NCI-H2029 (cell line): ENCODE measurements at regions not wholly inside any gene's neighbourhood (a gene's known extent, or its start where the extent isn't known, plus 50 kb on each side); places are given as distances from the start of the nearest gene placed in this dataset.
A peak's percentile ranks its signal among the peaks of the same experiment; 100 is the strongest.
"Not testable (repeated sequence)": the region's sequence is repeated elsewhere in the genome, so short reads cannot be mapped to it uniquely, and the experiment has no call there.

ENCODE experiments used
- DNase-seq: peaks from one replicate; lab custom pipeline; 2025; lab: John Stamatoyannopoulos, UW

DNA sequence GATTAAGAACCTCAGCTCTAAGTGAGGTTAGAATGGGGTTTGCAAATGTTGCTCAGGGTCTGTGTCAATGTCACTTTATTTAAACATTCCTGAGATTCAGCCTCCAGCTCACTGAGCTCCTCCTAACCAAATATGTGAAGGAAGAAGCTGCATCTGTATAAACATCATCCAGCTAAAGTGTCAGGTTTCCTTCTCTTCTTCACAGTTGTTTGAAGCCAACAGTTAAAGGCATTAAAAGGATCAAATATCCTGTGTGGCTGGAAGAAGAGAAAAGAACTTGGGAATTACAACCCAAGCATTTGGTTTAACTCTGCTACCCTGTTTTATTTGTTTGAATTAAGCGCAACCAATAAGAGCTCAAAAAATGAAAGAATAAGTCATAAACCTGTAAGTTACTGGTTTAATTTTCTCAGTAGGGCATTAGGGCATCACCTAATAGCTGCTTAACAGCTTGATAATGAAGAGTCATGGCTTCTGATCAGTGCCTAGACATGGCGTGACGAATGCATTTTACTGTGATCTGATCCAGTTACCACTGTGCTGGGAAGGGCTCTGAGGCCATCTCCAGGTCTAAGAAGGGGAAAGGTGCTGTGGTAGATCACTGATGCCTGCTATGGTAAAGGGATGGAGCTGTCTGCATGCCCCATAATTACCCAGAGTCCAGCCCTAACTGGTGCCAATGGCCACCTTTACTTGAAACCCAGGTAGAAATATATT lies 165.7 kb upstream of the TSC22D2 start:
- no peak for DNase-seq

GRCh38 chr3:150240891-150241290 lies 167.2 kb upstream of the TSC22D2 start:
- no peak for DNase-seq

- DNase-seq: no peak
Observed at GRCh38 chr3:150239766-150240165, 168.3 kb upstream of the TSC22D2 start.

GRCh38 chr3:150238995-150239619 lies 169.0 kb upstream of the TSC22D2 start:
- DNase-seq: peak; percentile 46

GRCh38 chr3:150238048-150238802 lies 169.9 kb upstream of the TSC22D2 start:
- no peak for DNase-seq

DNA sequence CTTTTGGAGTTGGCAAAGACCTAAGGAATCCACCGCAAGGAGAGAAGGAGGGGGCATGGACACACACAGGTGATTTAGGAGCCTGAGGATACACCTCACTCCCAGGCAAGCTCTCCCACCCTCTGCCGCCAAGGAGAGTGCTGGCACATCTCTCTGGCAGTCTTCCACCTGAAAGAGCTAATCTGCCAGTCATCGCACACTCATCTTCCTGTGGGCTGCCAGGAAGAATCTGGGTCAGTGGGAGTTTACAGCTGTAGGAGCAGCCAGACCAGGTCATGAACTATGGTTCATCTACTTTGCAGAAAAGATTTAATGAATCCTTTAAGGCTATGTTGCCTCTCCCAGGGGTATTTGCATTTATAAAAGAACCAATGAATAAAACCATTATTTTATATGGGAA lies 170.6 kb upstream of the TSC22D2 start:
- peak; percentile 65 for DNase-seq

GRCh38 chr3:150236316-150237082 lies 171.6 kb upstream of the TSC22D2 start:
- no peak for DNase-seq

- DNase-seq: no peak
Observed at GRCh38 chr3:150235799-150236198, 172.3 kb upstream of the TSC22D2 start.

DNA sequence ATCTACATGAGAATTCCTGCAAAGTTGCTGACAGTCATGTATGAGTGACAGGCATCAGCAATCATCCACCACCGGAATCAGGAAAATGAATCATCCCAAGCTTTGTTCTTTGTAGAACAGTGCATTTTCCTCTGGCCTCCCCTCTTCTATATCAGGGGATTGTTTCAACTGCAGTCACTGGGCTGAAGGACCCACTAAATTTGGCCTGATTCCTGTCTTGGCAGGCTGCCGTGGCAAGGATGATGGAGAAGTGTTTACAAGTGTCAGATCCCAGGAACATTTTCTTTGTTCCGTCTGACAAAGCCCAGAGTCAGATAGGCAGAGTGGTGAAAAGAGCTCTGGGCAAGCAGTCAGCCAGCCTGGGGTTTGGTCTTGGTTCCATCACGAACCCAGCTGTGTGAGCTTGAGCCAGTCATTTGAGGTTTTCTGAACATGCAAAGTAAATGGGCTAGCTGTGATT lies 175.1 kb upstream of the TSC22D2 start:
- DNase-seq: peak; percentile 78

GRCh38 chr3:150230037-150230436 lies 178.1 kb upstream of the TSC22D2 start:
- DNase-seq: no peak

GRCh38 chr3:150228626-150229025 lies 179.5 kb upstream of the TSC22D2 start:
- DNase-seq: not testable (repeated sequence)

DNA sequence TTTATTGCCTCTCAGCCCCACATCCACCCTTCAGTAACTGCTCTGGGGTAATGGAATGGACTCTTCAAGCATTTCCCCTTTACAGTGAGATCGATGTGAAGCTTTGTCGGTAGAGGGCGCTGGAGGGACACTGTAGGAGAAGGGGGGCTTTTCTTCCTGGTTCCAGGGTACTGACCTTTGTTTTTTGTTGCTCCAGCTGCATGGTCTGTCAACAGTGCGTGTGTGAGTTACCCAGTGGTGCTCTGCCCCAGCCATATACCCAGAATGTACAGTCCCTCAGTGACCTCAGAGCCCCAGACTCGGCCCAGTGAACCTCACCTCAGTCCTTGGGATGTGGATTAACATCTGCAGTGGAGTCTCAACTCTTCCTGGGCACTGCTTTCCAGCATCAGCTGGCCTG lies 180.3 kb upstream of the TSC22D2 start:
- peak; percentile 14 for DNase-seq

GRCh38 chr3:150225986-150226385 lies 182.1 kb upstream of the TSC22D2 start:
- DNase-seq: peak; percentile 74

GRCh38 chr3:150223558-150223957 lies 184.5 kb upstream of the TSC22D2 start:
- no peak for DNase-seq

- DNase-seq: no peak
Observed at GRCh38 chr3:150222691-150223489, 185.2 kb upstream of the TSC22D2 start.

- no peak for DNase-seq
Observed at GRCh38 chr3:150221904-150222523, 186.1 kb upstream of the TSC22D2 start.

GRCh38 chr3:150220799-150221198 lies 187.3 kb upstream of the TSC22D2 start:
- no peak for DNase-seq

DNA sequence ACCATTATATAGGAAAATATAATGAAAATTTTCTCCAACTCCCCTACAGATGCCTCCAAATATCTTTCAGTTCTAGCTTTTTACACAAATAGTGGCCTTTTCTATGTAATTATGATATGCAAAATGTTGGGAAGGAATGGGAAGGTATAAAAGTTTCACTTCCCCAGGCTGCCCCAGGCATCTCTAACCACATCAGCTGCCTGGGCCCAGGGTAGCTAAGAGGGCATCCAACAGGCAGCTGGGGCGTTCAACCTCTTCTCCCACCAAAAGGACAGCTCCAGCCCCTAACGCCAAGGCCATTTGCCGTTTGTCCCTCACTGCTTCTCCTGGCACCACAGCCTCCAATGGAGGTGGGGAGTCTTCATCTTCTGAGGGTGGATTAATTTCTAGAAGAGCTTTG lies 188.1 kb upstream of the TSC22D2 start:
- no peak for DNase-seq

DNA sequence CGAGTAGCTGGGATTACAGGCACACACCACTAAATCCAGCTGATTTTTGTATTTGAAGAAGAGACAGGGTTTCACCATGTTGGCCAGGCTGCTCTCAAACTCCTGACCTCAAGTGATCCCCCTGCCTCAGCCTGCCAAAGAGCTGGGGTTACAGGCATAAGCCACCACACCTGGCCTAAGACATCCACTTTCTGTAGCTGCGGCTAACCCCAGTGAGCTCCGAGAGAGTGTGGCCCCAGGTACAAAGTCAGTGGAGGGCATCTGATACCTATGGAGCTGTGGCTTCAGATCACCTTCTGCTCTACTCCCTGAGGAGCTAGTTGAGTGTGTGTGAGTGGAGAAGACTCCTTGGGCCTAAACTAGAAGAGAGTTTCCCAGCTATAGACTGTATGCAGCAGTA lies 189.3 kb upstream of the TSC22D2 start:
- DNase-seq: no peak

DNA sequence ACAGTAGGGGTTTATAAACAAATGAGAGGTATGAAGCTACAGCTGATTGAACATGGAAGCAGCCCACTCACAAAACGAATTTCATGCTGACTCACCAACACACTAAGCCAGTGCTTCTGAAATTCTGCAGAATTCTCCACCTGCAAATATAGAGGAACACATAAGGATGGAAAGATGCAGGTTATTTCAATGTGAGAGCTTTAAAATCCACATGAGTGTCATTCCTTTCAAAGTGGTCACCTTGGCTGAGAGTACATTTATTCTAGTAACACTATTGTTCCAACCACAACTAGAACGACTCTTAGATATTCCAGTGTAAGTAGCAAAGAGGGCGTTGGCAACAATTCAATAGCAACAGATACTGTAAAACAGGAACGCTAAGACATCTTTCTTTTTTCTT lies 189.9 kb upstream of the TSC22D2 start:
- no peak for DNase-seq

DNA sequence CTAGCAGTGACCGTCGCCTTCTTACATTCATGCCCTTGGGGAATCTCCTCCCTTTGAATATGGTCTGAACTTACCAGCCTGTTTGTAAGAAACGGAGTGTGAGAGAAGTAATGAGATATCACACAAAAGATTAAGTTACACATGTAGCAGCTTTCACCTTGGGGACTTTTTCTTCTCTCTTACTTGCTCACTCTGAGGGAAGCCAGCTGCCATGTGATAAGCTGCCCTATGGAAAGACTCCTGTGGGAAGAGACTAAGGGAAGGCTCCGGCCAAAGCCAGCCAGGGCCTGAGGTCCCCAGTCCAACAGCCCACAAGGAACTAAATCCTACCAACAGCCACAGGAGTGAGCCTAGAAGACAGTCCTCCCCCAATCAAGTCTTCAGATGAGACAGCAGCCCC lies 190.4 kb upstream of the TSC22D2 start:
- DNase-seq: no peak
